K562 (cell line): ENCODE measurements at regions not wholly inside any gene's neighbourhood (a gene's known extent, or its start where the extent isn't known, plus 50 kb on each side); places are given as distances from the start of the nearest gene placed in this dataset.

Experiments
- ATAC-seq: fragments of 200-7000 bp; cut with Tn5 transposase; 3 replicates; pipeline ENCODE4 v1.9.1; 2020; ENCODE audit warnings: moderate library complexity
- BruUV-seq: library from RNA; stranded (reverse); fragments of 400-500 nt; replicated peaks from 2 replicates; lab custom pipeline; 2021; lab: Mats Ljungman, UMichigan
- CTCF ChIA-PET: fragments of 300-600 bp; formaldehyde crosslinking; extraction: SDS; loops from one replicate; lab custom pipeline; 2021; ENCODE audit warnings: low intra/inter-chr PET ratio; lab: Yijun Ruan, JAX
- POLR2A ChIA-PET: fragments of 300-600, 350-650 bp; sonication (Branson Sonifier 250); formaldehyde crosslinking; extraction: SDS; loops from one replicate; lab custom pipeline; 2021; ENCODE audit warnings: antibody characterized with exemption, inconsistent platforms; lab: Yijun Ruan, JAX
- DNase-seq, 4 experiments: peaks; one replicate each; pipeline versions ENCODE4 v3.0.0 to v3.0.0-alpha.2; 2011 to 2018; ENCODE audit warnings: low spot score in 3 of 4, mixed read lengths in 3 of 4; ENCODE audit errors: extremely low read depth in 1 of 4
- FAIRE-seq: peaks from 2 replicates; lab custom pipeline; 2011; peaks lifted over from hg19 to GRCh38; lab: Jason Lieb, UNC
- H2AFZ ChIP-seq: 2 replicates; pipeline ENCODE4 v1.6.0; 2011; ENCODE audit warnings: low read depth, low read length, control low read depth, inconsistent platforms
- H3K27ac ChIP-seq: fragments of 200-600 bp; 3 replicates; pipeline ENCODE4 v1.8.0; 2011; ENCODE audit warnings: low read depth, mild to moderate bottlenecking, control low read depth, inconsistent platforms, low read length, moderate library complexity, mixed read lengths; ENCODE audit errors: extremely low read depth
- H3K27me3 ChIP-seq, 2 experiments: fragments of 300-600 bp in 1 of 2; 2 replicates in 1 of 2; 3 replicates in 1 of 2; pipeline versions ENCODE4 v1.6.0 to v1.8.0; 2011; ENCODE audit warnings: inconsistent platforms in 2 of 2, low read length in 2 of 2, mild to moderate bottlenecking in 1 of 2, mixed read lengths in 1 of 2, moderate library complexity in 1 of 2; ENCODE audit not compliant: control insufficient read depth in 2 of 2, insufficient read depth in 2 of 2
- H3K36me3 ChIP-seq: fragments of 300-600 bp; 3 replicates; pipeline ENCODE4 v1.8.0; 2011; ENCODE audit warnings: mild to moderate bottlenecking, low read length, inconsistent platforms; ENCODE audit not compliant: control insufficient read depth, insufficient read depth
- H3K4me1 ChIP-seq, 2 experiments: fragments of 200-600 bp in 1 of 2; replicated peaks in 1 of 2; 2 replicates in 1 of 2; 3 replicates in 1 of 2; pipeline versions ENCODE4 v1.5.1 to v1.8.0; 2011; ENCODE audit warnings: inconsistent platforms in 2 of 2, low read length in 2 of 2, mild to moderate bottlenecking in 1 of 2, mixed read lengths in 1 of 2, moderate library complexity in 1 of 2; ENCODE audit not compliant: control insufficient read depth in 2 of 2, insufficient read depth in 2 of 2
- H3K4me2 ChIP-seq: 2 replicates; pipeline ENCODE4 v1.6.1; 2011; ENCODE audit warnings: low read length, control low read depth, inconsistent platforms, mixed read lengths; ENCODE audit not compliant: insufficient read depth
- H3K4me3 ChIP-seq: fragments of 200-600 bp; sonication (generic), shearing (Covaris generic); 2 replicates; pipeline ENCODE4 v1.5.1; 2016; ENCODE audit warnings: control low read depth, inconsistent platforms
- H3K79me2 ChIP-seq: fragments of 200-600 bp; 3 replicates; pipeline ENCODE4 v1.8.0; 2011; ENCODE audit warnings: low read length, inconsistent platforms; ENCODE audit not compliant: control insufficient read depth, insufficient read depth
- H3K9ac ChIP-seq, 2 experiments: 2 replicates each; pipeline versions ENCODE4 v1.6.0 to v1.6.1; 2011; ENCODE audit warnings: low read depth in 2 of 2, low read length in 2 of 2, control low read depth in 1 of 2, inconsistent platforms in 1 of 2, mild to moderate bottlenecking in 1 of 2, mixed read lengths in 1 of 2; ENCODE audit not compliant: insufficient read depth in 1 of 2
- H3K9me1 ChIP-seq: one replicate; pipeline ENCODE4 v1.6.0; 2011; ENCODE audit warnings: inconsistent platforms, mild to moderate bottlenecking, low read length, moderate library complexity; ENCODE audit not compliant: control insufficient read depth, insufficient read depth
- H3K9me3 ChIP-seq: replicated peaks from 2 replicates; pipeline ENCODE4 v1.5.1; 2011; ENCODE audit warnings: low read depth, low read length, inconsistent platforms; ENCODE audit not compliant: control insufficient read depth, insufficient read depth
- H4K20me1 ChIP-seq: replicated peaks from 2 replicates; pipeline ENCODE4 v1.6.1; 2011; ENCODE audit warnings: low read length, inconsistent platforms, mixed read lengths; ENCODE audit not compliant: control insufficient read depth, insufficient read depth
- CHCHD3 ChIP-seq: fragments of 250-450 bp; sonication (Bioruptor Pico); IDR thresholded peaks from 2 replicates; pipeline ENCODE4 v2.1.2; 2022; ENCODE audit warnings: mild to moderate bottlenecking
- KAT7 ChIP-seq: sonication (generic); formaldehyde crosslinking; IDR thresholded peaks from 2 replicates; pipeline ENCODE4 v1.8.0; 2022; ENCODE audit warnings: missing genetic modification reagents, mild to moderate bottlenecking, borderline replicate concordance
- NCOA1 ChIP-seq: fragments of 450-650 bp; IDR thresholded peaks from 2 replicates; pipeline ENCODE4 v1.6.1; 2016; ENCODE audit warnings: low read depth
- RFX5 ChIP-seq: IDR thresholded peaks from 2 replicates; pipeline ENCODE4 v1.6.1; 2011; ENCODE audit warnings: low read depth, mild to moderate bottlenecking, improper control_type of control experiment, low read length
- SIN3B ChIP-seq: fragments of 450-650 bp; IDR thresholded peaks from 2 replicates; pipeline ENCODE4 v1.6.1; 2017; ENCODE audit warnings: low read depth, mild to moderate bottlenecking, moderate library complexity
- TAF7 ChIP-seq: fragments of 450-650 bp; IDR thresholded peaks from 2 replicates; pipeline ENCODE4 v1.6.1; 2016; ENCODE audit warnings: missing genetic modification characterization, missing compliant biosample characterization
- WHSC1 ChIP-seq: IDR thresholded peaks from one replicate; pipeline ENCODE4 v1.6.1; 2012; ENCODE audit warnings: low read length, control low read depth, inconsistent platforms
- ZC3H11A ChIP-seq: IDR thresholded peaks from 2 replicates; pipeline ENCODE4 v1.6.1; 2012; ENCODE audit warnings: low read depth, low read length, improper control_type of control experiment
- WGBS: fragments of 100-300 bp; shearing (Covaris generic); methylation state at CpG from one replicate; pipeline ENCODE4 v1.1.6; 2016; ENCODE audit warnings: low coverage, mixed read lengths; ENCODE audit not compliant: insufficient coverage; ENCODE audit errors: missing lambda C conversion rate; 5-methylcytosine and 5-hydroxymethylcytosine counted together
- in situ Hi-C: fragments of 300-500 bp; cut with MboI; formaldehyde crosslinking; loops from 4 replicates; pipeline ENCODE4 v1.15.0; 2018; ENCODE audit warnings: inconsistent platforms, mixed read lengths
- intact Hi-C: fragments of 100-400 bp; cut with micrococcal nuclease; formaldehyde crosslinking; loops from 2 replicates; pipeline ENCODE4 v1.14.2; 2022
- TF ChIP-seq, protein P1 (sequence below): fragments of 250-450 bp; sonication (Bioruptor Pico); IDR thresholded peaks from 2 replicates; pipeline ENCODE4 v1.4.0; 2020; ENCODE audit warnings: borderline replicate concordance
- TF ChIP-seq, protein P2 (sequence below): IDR thresholded peaks from 2 replicates; pipeline ENCODE4 v1.6.1; 2014; ENCODE audit warnings: antibody characterized with exemption

DNA sequence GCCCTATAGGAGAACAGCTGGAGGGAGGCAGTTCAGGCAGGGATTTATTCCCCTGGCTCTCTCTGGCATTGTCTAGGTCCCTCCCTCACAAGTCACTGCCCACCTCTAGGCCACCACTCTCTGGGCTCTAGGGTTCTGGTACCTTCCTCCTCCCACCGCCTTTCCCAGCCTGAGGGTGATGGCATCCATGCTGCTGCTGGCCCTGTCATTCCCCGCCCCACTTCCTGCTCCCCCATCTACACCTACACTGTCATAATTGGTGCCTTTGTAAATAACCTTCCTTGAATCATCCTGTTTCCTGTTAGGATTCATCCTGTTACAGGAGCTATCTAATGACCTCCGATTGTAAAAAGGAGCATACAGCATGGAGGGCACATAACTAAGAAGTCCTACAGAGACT lies 303.3 kb upstream of the COBL start:
- in situ Hi-C loops (no loop called here), intact Hi-C loops (no loop called here)
- Histone ChIP-seq H3K27me3 (no peaks in the 10 kb centered on the region), H4K20me1 (no peaks in the 10 kb centered on the region), H3K4me2 (no peak overlapping the region), H3K4me1 (no peaks in the 10 kb centered on the region), H2AFZ (no peak overlapping the region), H3K9me1 (no peaks in the 10 kb centered on the region), H3K9me3 (no peaks in the 10 kb centered on the region), H3K36me3 (no peaks in the 10 kb centered on the region), H3K27ac (no peak overlapping the region), H3K9ac (no peak overlapping the region), H3K4me3 (no peak overlapping the region), H3K79me2 (no peaks in the 10 kb centered on the region)
- CTCF ChIA-PET, result no interaction called here
- DNase-seq (no peak), FAIRE-seq (no peak), ATAC-seq (no peak)
- BruUV-seq, result no TSS peak
- 0% methylated on average over 3 of the region's 3 CpGs for WGBS
- TF ChIP-seq, protein P1, sequence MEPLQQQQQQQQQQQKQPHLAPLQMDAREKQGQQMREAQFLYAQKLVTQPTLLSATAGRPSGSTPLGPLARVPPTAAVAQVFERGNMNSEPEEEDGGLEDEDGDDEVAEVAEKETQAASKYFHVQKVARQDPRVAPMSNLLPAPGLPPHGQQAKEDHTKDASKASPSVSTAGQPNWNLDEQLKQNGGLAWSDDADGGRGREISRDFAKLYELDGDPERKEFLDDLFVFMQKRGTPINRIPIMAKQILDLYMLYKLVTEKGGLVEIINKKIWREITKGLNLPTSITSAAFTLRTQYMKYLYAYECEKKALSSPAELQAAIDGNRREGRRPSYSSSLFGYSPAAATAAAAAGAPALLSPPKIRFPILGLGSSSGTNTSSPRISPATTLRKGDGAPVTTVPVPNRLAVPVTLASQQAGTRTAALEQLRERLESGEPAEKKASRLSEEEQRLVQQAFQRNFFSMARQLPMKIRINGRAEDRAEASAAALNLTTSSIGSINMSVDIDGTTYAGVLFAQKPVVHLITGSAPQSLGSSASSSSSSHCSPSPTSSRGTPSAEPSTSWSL (CRISPR knock-in tag), result no peak
- no peak for TF ChIP-seq ZC3H11A
- no peak for TF ChIP-seq KAT7
- TF ChIP-seq, protein P2, sequence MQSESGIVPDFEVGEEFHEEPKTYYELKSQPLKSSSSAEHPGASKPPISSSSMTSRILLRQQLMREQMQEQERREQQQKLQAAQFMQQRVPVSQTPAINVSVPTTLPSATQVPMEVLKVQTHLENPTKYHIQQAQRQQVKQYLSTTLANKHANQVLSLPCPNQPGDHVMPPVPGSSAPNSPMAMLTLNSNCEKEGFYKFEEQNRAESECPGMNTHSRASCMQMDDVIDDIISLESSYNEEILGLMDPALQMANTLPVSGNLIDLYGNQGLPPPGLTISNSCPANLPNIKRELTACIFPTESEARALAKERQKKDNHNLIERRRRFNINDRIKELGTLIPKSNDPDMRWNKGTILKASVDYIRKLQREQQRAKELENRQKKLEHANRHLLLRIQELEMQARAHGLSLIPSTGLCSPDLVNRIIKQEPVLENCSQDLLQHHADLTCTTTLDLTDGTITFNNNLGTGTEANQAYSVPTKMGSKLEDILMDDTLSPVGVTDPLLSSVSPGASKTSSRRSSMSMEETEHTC, result no peak
- TF ChIP-seq TAF7 (tag), result no peak
- TF ChIP-seq WHSC1, result no peak
- TF ChIP-seq SIN3B, result no peak
- no peak for TF ChIP-seq NCOA1
- TF ChIP-seq RFX5, result no peak
- TF ChIP-seq CHCHD3 (CRISPR knock-in tag), result no peak
- POLR2A ChIA-PET, result no interaction called here
